Ascending aorta (tissue), 2 donors: ENCODE measurements at regions not wholly inside any gene's neighbourhood (a gene's known extent, or its start where the extent isn't known, plus 50 kb on each side); places are given as distances from the start of the nearest gene placed in this dataset.

Source experiments
- DNase-seq, 2 donors: peaks; one replicate each; pipeline ENCODE4 v3.0.0-alpha.2; 2019; ENCODE audit warnings: low spot score in 2 of 2
- H3K27ac ChIP-seq, 2 donors: fragments of 200-600 bp; sonication (generic); one replicate each; pipeline ENCODE4 v1.5.1; 2016 to 2017; ENCODE audit warnings: mild to moderate bottlenecking in 1 of 2
- H3K27me3 ChIP-seq: fragments of 200-600 bp; sonication (generic); one replicate; pipeline ENCODE4 v1.5.1; 2017
- H3K36me3 ChIP-seq, 2 donors: fragments of 200-600 bp; sonication (generic); one replicate each; pipeline ENCODE4 v1.5.1; 2016
- H3K4me1 ChIP-seq, 2 donors: fragments of 200-600 bp; sonication (generic); one replicate each; pipeline ENCODE4 v1.5.1; 2016 to 2017; ENCODE audit warnings: mild to moderate bottlenecking in 1 of 2
- H3K4me3 ChIP-seq, 2 donors: fragments of 200-600 bp; sonication (generic); one replicate each; pipeline ENCODE4 v1.5.1; 2016 to 2017; ENCODE audit warnings: mild to moderate bottlenecking in 1 of 2
- H3K9me3 ChIP-seq, 2 donors: fragments of 200-600 bp; sonication (generic); one replicate each; pipeline ENCODE4 v1.5.1; 2016
- intact Hi-C: fragments of 100-400 bp; cut with DNase I; formaldehyde crosslinking; loops from one replicate; pipeline ENCODE4 v1.15.1; 2023
- TF ChIP-seq, protein P1 (sequence below), 3 experiments: fragments of 200-600 bp in 2 of 3; fragments of 450-650 bp in 1 of 3; sonication (generic) in 2 of 3; IDR thresholded peaks; one replicate each; pipeline ENCODE4 v1.5.1; 2016 to 2019; ENCODE audit warnings: antibody characterized with exemption in 3 of 3, mild to moderate bottlenecking in 1 of 3, moderate library complexity in 1 of 3

DNA sequence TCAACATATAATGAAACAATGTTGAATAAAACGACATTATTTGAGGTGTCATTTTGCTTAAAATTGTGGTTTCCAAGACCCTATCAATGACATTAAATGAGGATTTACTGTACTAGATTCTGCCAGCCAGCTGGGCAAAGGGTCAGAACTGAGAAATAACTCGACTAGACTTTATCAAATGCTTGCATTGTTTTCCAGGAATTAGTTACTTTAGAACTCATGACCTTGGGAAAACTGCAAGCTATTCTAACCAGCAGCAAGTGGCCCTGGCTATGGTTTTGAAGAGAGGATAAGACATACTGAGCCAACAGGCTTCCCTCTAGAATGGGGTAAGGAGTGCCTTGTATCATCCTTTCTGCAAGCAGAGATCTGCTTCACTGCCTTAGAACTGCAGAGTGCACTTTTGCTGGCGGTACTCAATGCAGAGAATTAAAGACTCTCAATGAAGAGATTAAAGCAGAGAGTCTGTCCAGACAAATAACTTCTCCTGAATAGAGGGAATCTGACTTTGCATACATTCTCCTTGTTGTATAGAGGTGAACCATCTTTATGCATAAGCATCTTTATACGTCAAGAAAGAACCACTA, 281.5 kb downstream of the ARL4A start:
- H3K27ac ChIP-seq = no peak overlapping the region
- no peaks in the 10 kb centered on the region for H3K36me3 ChIP-seq
- TF ChIP-seq, protein P1, sequence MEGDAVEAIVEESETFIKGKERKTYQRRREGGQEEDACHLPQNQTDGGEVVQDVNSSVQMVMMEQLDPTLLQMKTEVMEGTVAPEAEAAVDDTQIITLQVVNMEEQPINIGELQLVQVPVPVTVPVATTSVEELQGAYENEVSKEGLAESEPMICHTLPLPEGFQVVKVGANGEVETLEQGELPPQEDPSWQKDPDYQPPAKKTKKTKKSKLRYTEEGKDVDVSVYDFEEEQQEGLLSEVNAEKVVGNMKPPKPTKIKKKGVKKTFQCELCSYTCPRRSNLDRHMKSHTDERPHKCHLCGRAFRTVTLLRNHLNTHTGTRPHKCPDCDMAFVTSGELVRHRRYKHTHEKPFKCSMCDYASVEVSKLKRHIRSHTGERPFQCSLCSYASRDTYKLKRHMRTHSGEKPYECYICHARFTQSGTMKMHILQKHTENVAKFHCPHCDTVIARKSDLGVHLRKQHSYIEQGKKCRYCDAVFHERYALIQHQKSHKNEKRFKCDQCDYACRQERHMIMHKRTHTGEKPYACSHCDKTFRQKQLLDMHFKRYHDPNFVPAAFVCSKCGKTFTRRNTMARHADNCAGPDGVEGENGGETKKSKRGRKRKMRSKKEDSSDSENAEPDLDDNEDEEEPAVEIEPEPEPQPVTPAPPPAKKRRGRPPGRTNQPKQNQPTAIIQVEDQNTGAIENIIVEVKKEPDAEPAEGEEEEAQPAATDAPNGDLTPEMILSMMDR (IDR thresholded peaks at IDR 0.05) = no peak
- H3K27me3 ChIP-seq = no peaks in the 10 kb centered on the region
- no peaks in the 10 kb centered on the region for H3K9me3 ChIP-seq
- intact Hi-C loops = no loop called here
- no peaks in the 10 kb centered on the region for H3K4me1 ChIP-seq
- H3K4me3 ChIP-seq = no peak overlapping the region
- DNase-seq = no peak

DNA sequence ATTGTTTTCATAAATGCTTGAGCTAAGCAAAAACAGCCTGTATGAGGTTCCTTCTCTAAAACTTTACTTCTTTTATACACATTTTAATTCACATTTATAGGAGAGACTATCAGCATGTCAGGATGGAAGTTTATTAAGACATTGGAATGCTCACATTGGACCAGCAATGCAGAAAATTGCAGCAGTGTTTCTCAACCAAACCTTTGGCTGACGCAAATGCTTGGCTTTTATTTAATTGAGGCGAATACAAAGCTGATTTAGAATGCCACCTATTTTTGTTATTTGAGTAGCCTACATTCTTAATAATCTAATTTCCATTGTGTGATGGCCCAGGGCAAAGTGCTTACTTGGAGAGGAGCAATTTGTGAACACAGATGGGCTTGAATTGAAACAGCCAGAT, 283.2 kb downstream of the ARL4A start:
- TF ChIP-seq, protein P1 (IDR thresholded peaks at IDR 0.05) = no peak
- no peak overlapping the region for H3K4me3 ChIP-seq
- intact Hi-C loops = no loop called here

DNA sequence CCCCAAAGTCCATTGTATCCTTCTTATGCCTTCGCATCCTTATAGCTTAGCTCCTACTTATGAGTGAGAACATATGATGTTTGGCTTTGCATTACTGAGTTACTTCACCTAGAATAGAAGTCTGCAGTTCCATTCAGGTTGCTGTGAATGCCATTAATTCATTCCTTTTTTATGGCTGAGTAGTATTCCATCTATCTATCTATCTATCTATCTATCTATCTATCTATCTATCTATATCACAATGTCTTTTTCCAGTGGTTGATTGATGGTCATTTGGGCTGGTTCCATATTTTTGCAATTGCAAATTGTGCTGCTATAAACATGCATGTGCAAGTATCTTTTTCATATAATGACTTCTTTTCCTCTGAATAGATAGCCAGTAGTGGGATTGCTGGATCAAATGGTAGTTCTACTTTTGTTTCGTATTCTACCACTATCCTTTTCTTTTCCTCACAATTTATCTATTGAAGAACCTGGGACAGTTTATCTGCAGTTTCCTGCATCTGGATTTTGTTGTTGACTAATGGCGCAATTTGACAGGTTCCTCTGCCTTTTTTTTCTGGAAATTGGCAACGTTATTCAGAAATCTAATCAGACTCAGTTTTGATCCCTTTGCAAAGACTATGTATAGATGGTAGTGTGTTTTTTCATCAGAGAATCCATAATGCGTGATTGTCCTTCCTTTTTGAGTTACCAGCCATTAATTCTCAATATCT, 287.2 kb downstream of the ARL4A start:
- Histone ChIP-seq H3K27me3 (no peaks in the 10 kb centered on the region), H3K27ac (no peak overlapping the region), H3K4me3 (no peak overlapping the region), H3K36me3 (no peaks in the 10 kb centered on the region), H3K9me3 (no peaks in the 10 kb centered on the region), H3K4me1 (no peaks in the 10 kb centered on the region)
- intact Hi-C loops = no loop called here
- TF ChIP-seq, protein P1 (IDR thresholded peaks at IDR 0.05) = no peak
- DNase-seq = no peak

More for the DNA sequence above, 283.2 kb downstream of the ARL4A start:
- Histone ChIP-seq H3K9me3 (no peaks in the 10 kb centered on the region), H3K27ac (no peak overlapping the region), H3K36me3 (no peaks in the 10 kb centered on the region), H3K4me1 (no peaks in the 10 kb centered on the region), H3K27me3 (no peaks in the 10 kb centered on the region)
- no peak for DNase-seq

DNA sequence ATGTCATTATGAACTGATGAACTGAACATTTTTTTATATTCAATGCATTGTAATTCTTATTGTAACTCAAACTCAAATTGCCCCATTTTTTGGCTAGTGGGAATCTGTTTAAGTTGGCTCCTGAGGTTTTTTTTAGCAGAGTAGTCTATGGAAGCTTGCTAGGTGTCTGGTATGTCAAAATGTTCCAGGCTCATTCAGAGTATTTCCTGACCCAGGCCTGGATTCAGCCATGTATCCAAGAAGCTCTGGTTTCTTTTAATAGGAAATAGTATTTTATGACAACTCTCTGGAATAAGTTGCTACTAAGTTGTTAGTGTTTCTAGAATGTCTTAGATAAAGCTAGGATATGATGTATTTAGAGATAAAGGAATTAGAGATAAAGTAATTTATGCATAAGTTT, 288.0 kb downstream of the ARL4A start:
- no peak overlapping the region for H3K27ac ChIP-seq
- H3K27me3 ChIP-seq = no peaks in the 10 kb centered on the region
- H3K9me3 ChIP-seq = no peaks in the 10 kb centered on the region
- H3K36me3 ChIP-seq = no peaks in the 10 kb centered on the region
- DNase-seq = no peak
- intact Hi-C loops = no loop called here
- TF ChIP-seq, protein P1 (IDR thresholded peaks at IDR 0.05) = no peak
- H3K4me3 ChIP-seq = no peak overlapping the region
- no peaks in the 10 kb centered on the region for H3K4me1 ChIP-seq

DNA sequence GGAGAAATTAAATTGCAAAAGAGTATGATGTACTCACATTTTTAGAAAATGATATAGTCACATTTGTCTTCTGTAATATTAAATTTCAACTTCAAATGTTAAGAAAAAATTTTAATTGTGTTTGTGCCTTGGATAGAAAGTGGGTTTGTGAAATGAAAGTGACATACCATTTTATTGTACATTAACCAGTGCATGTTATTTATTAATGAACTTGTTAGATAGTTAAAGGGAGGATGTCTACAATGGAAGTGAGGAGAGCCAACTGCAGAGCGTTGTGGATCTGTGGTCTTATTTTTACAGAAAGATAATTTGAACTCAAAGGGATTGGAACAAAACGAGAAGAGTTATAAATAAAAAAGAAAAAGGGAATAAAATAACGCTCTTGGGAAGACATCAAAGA, 291.7 kb downstream of the ARL4A start:
- TF ChIP-seq, protein P1 (IDR thresholded peaks at IDR 0.05) = no peak
- no peak for DNase-seq
- Histone ChIP-seq H3K4me1 (no peaks in the 10 kb centered on the region), H3K36me3 (no peaks in the 10 kb centered on the region), H3K27ac (no peak overlapping the region), H3K4me3 (no peak overlapping the region), H3K9me3 (no peaks in the 10 kb centered on the region), H3K27me3 (no peaks in the 10 kb centered on the region)
- intact Hi-C loops = no loop called here
